Brain microvascular endothelial cell (primary cell): ENCODE measurements at regions not wholly inside any gene's neighbourhood (a gene's known extent, or its start where the extent isn't known, plus 50 kb on each side); places are given as distances from the start of the nearest gene placed in this dataset.

Experiments
- DNase-seq: peaks from one replicate; pipeline ENCODE4 v3.0.0-alpha.2; 2020
- H3K27ac ChIP-seq: fragments of 250-450 bp; sonication (Bioruptor Pico); 2 replicates; pipeline ENCODE4 v1.5.1; 2020; ENCODE audit warnings: mild to moderate bottlenecking, moderate library complexity
- H3K27me3 ChIP-seq: fragments of 250-450 bp; sonication (Bioruptor Pico); replicated peaks from 2 replicates; pipeline ENCODE4 v1.5.1; 2020; ENCODE audit warnings: mild to moderate bottlenecking
- H3K36me3 ChIP-seq: fragments of 250-450 bp; sonication (Bioruptor Pico); replicated peaks from 2 replicates; pipeline ENCODE4 v1.5.1; 2020; ENCODE audit warnings: mild to moderate bottlenecking
- H3K4me3 ChIP-seq: 2 replicates; pipeline ENCODE4 v1.5.1; 2011; ENCODE audit warnings: low read depth, mild to moderate bottlenecking, control low read depth, low read length, moderate library complexity
- CTCF ChIP-seq: IDR thresholded peaks from 2 replicates; pipeline ENCODE4 v1.5.1; 2011; ENCODE audit warnings: low read depth, mild to moderate bottlenecking, moderate library complexity, low read length, control low read depth, inconsistent platforms; ENCODE audit errors: missing control alignments
- in situ Hi-C: cut with HindIII; loops from 2 replicates; pipeline ENCODE4 v1.10.0; 2017; ENCODE audit warnings: low sequenced_read_pairs, low pct_ligation_motif_present

- TF ChIP-seq CTCF, result no peak
- DNase-seq, result no peak
- no peaks in the 10 kb centered on the region for H3K27me3 ChIP-seq
- in situ Hi-C loops, result no loop called here
- no peak overlapping the region for H3K27ac ChIP-seq
- no peaks in the 10 kb centered on the region for H3K36me3 ChIP-seq
- no peak overlapping the region for H3K4me3 ChIP-seq
Observed at GRCh38 chr10:128528781-128529180, 402.6 kb upstream of the MKI67 start.

GRCh38 chr10:128529225-128529624 lies 403.0 kb upstream of the MKI67 start:
- Histone ChIP-seq H3K36me3 (no peaks in the 10 kb centered on the region), H3K27ac (no peak overlapping the region), H3K27me3 (no peaks in the 10 kb centered on the region), H3K4me3 (no peak overlapping the region)
- in situ Hi-C loops, result no loop called here
- no peak for DNase-seq
- no peak for TF ChIP-seq CTCF

GRCh38 chr10:128530301-128530700 lies 404.1 kb upstream of the MKI67 start:
- Histone ChIP-seq H3K36me3 (no peaks in the 10 kb centered on the region), H3K27ac (no peak overlapping the region), H3K4me3 (no peak overlapping the region), H3K27me3 (no peaks in the 10 kb centered on the region)
- no peak for TF ChIP-seq CTCF
- in situ Hi-C loops, result no loop called here
- DNase-seq, result no peak

- Histone ChIP-seq H3K4me3 (no peak overlapping the region), H3K27ac (no peak overlapping the region), H3K27me3 (no peaks in the 10 kb centered on the region), H3K36me3 (no peaks in the 10 kb centered on the region)
- no peak for DNase-seq
- in situ Hi-C loops, result no loop called here
- no peak for TF ChIP-seq CTCF
Observed at GRCh38 chr10:128530946-128531345, 404.7 kb upstream of the MKI67 start.

GRCh38 chr10:128534686-128535085 lies 408.5 kb upstream of the MKI67 start:
- no peak overlapping the region for H3K27ac ChIP-seq
- TF ChIP-seq CTCF, result no peak
- H3K36me3 ChIP-seq, result no peaks in the 10 kb centered on the region
- H3K27me3 ChIP-seq, result no peaks in the 10 kb centered on the region
- in situ Hi-C loops, result no loop called here
- no peak for DNase-seq
- no peak overlapping the region for H3K4me3 ChIP-seq

GRCh38 chr10:128536259-128536658 lies 410.0 kb upstream of the MKI67 start:
- in situ Hi-C loops, result no loop called here
- Histone ChIP-seq H3K4me3 (no peak overlapping the region), H3K27me3 (no peaks in the 10 kb centered on the region), H3K36me3 (no peaks in the 10 kb centered on the region), H3K27ac (no peak overlapping the region)
- no peak for TF ChIP-seq CTCF
- DNase-seq, result no peak
